Keratinocyte (primary cell): ENCODE measurements at regions not wholly inside any gene's neighbourhood (a gene's known extent, or its start where the extent isn't known, plus 50 kb on each side); places are given as distances from the start of the nearest gene placed in this dataset.

Source experiments
- DNase-seq: peaks from one replicate; pipeline ENCODE4 v3.0.0-alpha.2; 2011; ENCODE audit warnings: low read depth, missing footprints, low spot score
- FAIRE-seq: peaks from 2 replicates; lab custom pipeline; 2011; peaks lifted over from hg19 to GRCh38; lab: Jason Lieb, UNC
- H2AFZ ChIP-seq: 2 replicates; pipeline ENCODE4 v1.6.0; 2012; ENCODE audit warnings: low read length, control low read depth, inconsistent platforms; ENCODE audit not compliant: control insufficient read depth
- H3K27ac ChIP-seq: 2 replicates; pipeline ENCODE4 v1.5.1; 2011; ENCODE audit warnings: low read length; ENCODE audit not compliant: control insufficient read depth, insufficient read depth
- H3K27me3 ChIP-seq: 3 replicates; pipeline ENCODE4 v1.6.0; 2011; ENCODE audit warnings: low read length; ENCODE audit not compliant: control insufficient read depth, insufficient read depth; ENCODE audit errors: extremely low read depth
- H3K36me3 ChIP-seq, 2 experiments: 2 replicates in 1 of 2; 3 replicates in 1 of 2; pipeline ENCODE4 v1.5.1; 2011; ENCODE audit warnings: low read length in 2 of 2, mild to moderate bottlenecking in 1 of 2; ENCODE audit not compliant: control insufficient read depth in 2 of 2, insufficient read depth in 2 of 2; ENCODE audit errors: extremely low read depth in 1 of 2
- H3K4me1 ChIP-seq: 3 replicates; pipeline ENCODE4 v1.5.1; 2011; ENCODE audit warnings: low read length; ENCODE audit not compliant: control insufficient read depth, insufficient read depth; ENCODE audit errors: extremely low read depth
- H3K4me2 ChIP-seq: 3 replicates; pipeline ENCODE4 v1.6.0; 2011; ENCODE audit warnings: low read depth, low read length; ENCODE audit not compliant: control insufficient read depth, insufficient read depth; ENCODE audit errors: extremely low read depth
- H3K4me3 ChIP-seq, 3 experiments: fragments of 200-600 bp in 1 of 3; sonication (generic) in 1 of 3; 2 replicates in 2 of 3; 3 replicates in 1 of 3; pipeline ENCODE4 v1.5.1; 2011 to 2016; ENCODE audit warnings: low read length in 3 of 3, mild to moderate bottlenecking in 3 of 3, control low read depth in 2 of 3, inconsistent platforms in 1 of 3, low read depth in 1 of 3, mixed read lengths in 1 of 3, mixed run types in 1 of 3, moderate library complexity in 1 of 3; ENCODE audit not compliant: control insufficient read depth in 2 of 3, insufficient read depth in 2 of 3; ENCODE audit errors: extremely low read depth in 1 of 3
- H3K79me2 ChIP-seq: 2 replicates; pipeline ENCODE4 v1.6.0; 2012; ENCODE audit warnings: low read length; ENCODE audit not compliant: control insufficient read depth, insufficient read depth
- H3K9ac ChIP-seq: 3 replicates; pipeline ENCODE4 v1.6.0; 2011; ENCODE audit warnings: low read length; ENCODE audit not compliant: control insufficient read depth, insufficient read depth; ENCODE audit errors: extremely low read depth
- H3K9me1 ChIP-seq: 3 replicates; pipeline ENCODE4 v1.6.0; 2011; ENCODE audit warnings: low read length; ENCODE audit not compliant: control insufficient read depth, insufficient read depth; ENCODE audit errors: extremely low read depth
- H3K9me3 ChIP-seq: 2 replicates; pipeline ENCODE4 v1.5.1; 2012; ENCODE audit warnings: low read depth, low read length; ENCODE audit not compliant: control insufficient read depth
- H4K20me1 ChIP-seq: 3 replicates; pipeline ENCODE4 v1.6.0; 2011; ENCODE audit warnings: low read length; ENCODE audit not compliant: control insufficient read depth, insufficient read depth; ENCODE audit errors: extremely low read depth
- CTCF ChIP-seq, 3 experiments: IDR thresholded peaks in 1 of 3; conservative IDR thresholded peaks in 1 of 3; optimal IDR thresholded peaks in 1 of 3; 2 replicates in 2 of 3; 3 replicates in 1 of 3; pipeline versions ENCODE3 to v1.5.1; 2011; ENCODE audit warnings: low read length in 3 of 3, mild to moderate bottlenecking in 3 of 3, moderate library complexity in 2 of 3, control low read depth in 1 of 3, inconsistent platforms in 1 of 3; ENCODE audit not compliant: insufficient read depth in 2 of 3; ENCODE audit errors: extremely low read depth in 1 of 3
- EZH2 ChIP-seq: IDR thresholded peaks from one replicate; pipeline ENCODE4 v1.6.1; 2012; ENCODE audit warnings: inconsistent platforms, mild to moderate bottlenecking, low read length, moderate library complexity
- dilution Hi-C: fragments of 300-500 bp; cut with MboI; formaldehyde crosslinking; loops from one replicate; pipeline ENCODE4 v1.7.0; 2020; ENCODE audit warnings: low sequenced_read_pairs; ENCODE audit not compliant: extremely low pct_ligation_motif_present

GRCh38 chr2:15713475-15713874 lies 121.8 kb downstream of the DDX1 start:
- dilution Hi-C loops: no loop called here
- no peaks in the 10 kb centered on the region for H3K27me3 ChIP-seq
- no peaks in the 10 kb centered on the region for H3K36me3 ChIP-seq
- H3K4me1 ChIP-seq: no peaks in the 10 kb centered on the region
- H3K9me1 ChIP-seq: no peaks in the 10 kb centered on the region
- no peak overlapping the region for H3K9ac ChIP-seq
- no peaks in the 10 kb centered on the region for H4K20me1 ChIP-seq
- no peak for TF ChIP-seq EZH2
- no peak for TF ChIP-seq CTCF (optimal IDR thresholded peaks at IDR 0.05 in 1 of 3, IDR thresholded peaks at IDR 0.05 in 1 of 3, conservative IDR thresholded peaks at IDR 0.05 in 1 of 3; ENCODE audit: extremely low read depth in 1 of 3, insufficient read depth in 2 of 3, low read length in 3 of 3)
- FAIRE-seq (no peak), DNase-seq (no peak)
- H3K79me2 ChIP-seq: no peaks in the 10 kb centered on the region
- H3K4me2 ChIP-seq: no peak overlapping the region
- H2AFZ ChIP-seq: no peak overlapping the region
- no peak overlapping the region for H3K4me3 ChIP-seq
- H3K27ac ChIP-seq: no peak overlapping the region
- H3K9me3 ChIP-seq: peaks cover 2% of the 10 kb centered on the region

DNA sequence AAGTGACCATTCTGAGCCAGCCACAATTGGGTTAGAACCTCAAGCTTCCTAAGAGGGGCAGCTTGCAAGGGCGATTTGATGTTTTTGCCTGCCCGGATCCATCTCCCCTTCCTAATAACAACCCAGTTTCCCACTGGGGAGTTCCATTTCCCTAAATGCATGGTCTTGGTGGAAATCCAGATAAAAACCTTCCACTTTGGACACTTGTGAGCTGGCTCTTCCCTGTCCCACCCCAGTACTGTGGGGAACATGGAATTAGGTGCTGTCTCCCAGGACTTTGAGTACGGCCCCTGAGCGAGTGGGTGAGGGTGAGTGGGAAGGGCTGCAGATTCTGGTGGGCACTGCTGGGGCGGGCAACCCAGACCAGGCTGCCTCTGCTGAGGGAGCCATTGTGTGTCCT lies 122.3 kb downstream of the DDX1 start:
- Histone ChIP-seq H3K9me3 (peaks cover 2% of the 10 kb centered on the region), H3K4me1 (no peaks in the 10 kb centered on the region), H3K4me2 (no peak overlapping the region), H2AFZ (no peak overlapping the region), H3K36me3 (no peaks in the 10 kb centered on the region), H3K79me2 (no peaks in the 10 kb centered on the region), H4K20me1 (no peaks in the 10 kb centered on the region), H3K27me3 (no peaks in the 10 kb centered on the region), H3K4me3 (no peak overlapping the region), H3K27ac (no peak overlapping the region), H3K9ac (no peak overlapping the region), H3K9me1 (no peaks in the 10 kb centered on the region)
- DNase-seq: no peak
- dilution Hi-C loops: no loop called here
- TF ChIP-seq CTCF (optimal IDR thresholded peaks at IDR 0.05 in 1 of 3, IDR thresholded peaks at IDR 0.05 in 1 of 3, conservative IDR thresholded peaks at IDR 0.05 in 1 of 3; ENCODE audit: extremely low read depth in 1 of 3, insufficient read depth in 2 of 3, low read length in 3 of 3) (no peak), EZH2 (no peak)
- FAIRE-seq: no peak
